ENCODE measurements at regions not wholly inside any gene's neighbourhood (a gene's known extent, or its start where the extent isn't known, plus 50 kb on each side); places are given as distances from the start of the nearest gene placed in this dataset.

DNA sequence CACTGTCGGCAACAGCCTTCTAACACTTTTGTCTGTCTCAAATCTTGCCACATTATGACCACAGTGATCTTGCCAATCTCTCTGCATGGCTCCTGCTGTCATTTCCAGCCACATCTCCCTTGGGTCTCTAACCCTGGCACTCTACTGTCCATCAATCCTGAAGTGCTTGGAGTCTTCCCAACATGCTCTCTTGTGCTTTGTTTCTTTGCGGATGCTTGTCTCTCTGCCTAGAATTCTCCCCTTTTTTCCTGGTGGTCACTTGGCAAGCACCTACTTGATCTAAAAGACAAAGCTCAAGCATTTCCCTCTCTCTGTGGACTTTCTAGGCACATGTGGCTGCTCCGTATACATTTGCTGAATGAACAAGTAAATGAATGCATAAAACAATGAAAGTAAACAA, 290.7 kb upstream of the MAP3K7 start:
- TF ChIP-seq EZH2 (optimal IDR thresholded peaks at IDR 0.05; ENCODE audit: low read depth, low read length) (no peak), CTCF (IDR thresholded peaks at IDR 0.05; ENCODE audit: low read length) (no peak), EZH2phosphoT487 (IDR thresholded peaks at IDR 0.05; ENCODE audit: low read length) (no peak)
- Histone ChIP-seq H3F3A (ENCODE audit: insufficient read depth, low read length) (no peaks in the 10 kb centered on the region), H3K4me3 (ENCODE audit: low read length) (no peak overlapping the region), H3K4me1 (ENCODE audit: low read length) (no peaks in the 10 kb centered on the region), H3K27ac (ENCODE audit: low read length) (no peak overlapping the region), H3K4me2 (ENCODE audit: low read depth, low read length) (no peak overlapping the region), H2AFZ (ENCODE audit: low read length) (no peak overlapping the region), H3K27me3 (replicated peaks; ENCODE audit: insufficient read depth, low read length) (no peaks in the 10 kb centered on the region), H3K9me3 (replicated peaks; ENCODE audit: insufficient read depth, low read length) (no peaks in the 10 kb centered on the region), H4K20me1 (ENCODE audit: insufficient read depth, low read length) (no peaks in the 10 kb centered on the region), H3K9ac (ENCODE audit: low read length) (no peak overlapping the region), H3K36me3 (replicated peaks; ENCODE audit: insufficient read depth, low read length) (no peaks in the 10 kb centered on the region), H3K79me2 (ENCODE audit: low read length) (no peaks in the 10 kb centered on the region), H3K9me2 (replicated peaks; ENCODE audit: insufficient read depth, low read length) (no peaks in the 10 kb centered on the region)
- no peak for DNase-seq

DNA sequence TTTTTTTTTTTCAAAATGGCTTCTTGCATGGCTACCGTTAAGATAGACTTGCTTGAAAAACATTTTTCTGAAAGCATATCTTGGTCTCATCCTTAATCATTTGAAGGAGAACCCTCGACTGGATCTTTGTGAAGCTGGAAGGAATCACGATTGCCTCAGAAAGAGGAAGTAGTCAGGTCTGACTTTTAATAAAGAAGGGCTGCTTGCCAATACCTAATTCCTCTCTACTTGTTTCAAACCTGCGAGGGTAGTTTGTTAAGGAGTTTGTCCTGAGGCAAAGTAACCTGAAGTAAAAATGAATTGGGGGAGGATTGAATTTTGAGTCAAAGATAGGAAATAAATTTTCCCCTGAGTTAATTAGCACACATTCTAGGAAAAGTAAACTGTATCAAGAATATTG, 288.1 kb upstream of the MAP3K7 start:
- Histone ChIP-seq H3K4me3 (ENCODE audit: low read length) (no peak overlapping the region), H2AFZ (ENCODE audit: low read length) (no peak overlapping the region), H3K4me1 (ENCODE audit: low read length) (no peaks in the 10 kb centered on the region), H3K27me3 (replicated peaks; ENCODE audit: insufficient read depth, low read length) (no peaks in the 10 kb centered on the region), H4K20me1 (ENCODE audit: insufficient read depth, low read length) (no peaks in the 10 kb centered on the region), H3K9me3 (replicated peaks; ENCODE audit: insufficient read depth, low read length) (no peaks in the 10 kb centered on the region), H3K9me2 (replicated peaks; ENCODE audit: insufficient read depth, low read length) (no peaks in the 10 kb centered on the region), H3K4me2 (ENCODE audit: low read depth, low read length) (no peak overlapping the region), H3K79me2 (ENCODE audit: low read length) (no peaks in the 10 kb centered on the region), H3K36me3 (replicated peaks; ENCODE audit: insufficient read depth, low read length) (no peaks in the 10 kb centered on the region), H3K27ac (ENCODE audit: low read length) (no peak overlapping the region), H3F3A (ENCODE audit: insufficient read depth, low read length) (no peaks in the 10 kb centered on the region), H3K9ac (ENCODE audit: low read length) (no peak overlapping the region)
- TF ChIP-seq EZH2 (optimal IDR thresholded peaks at IDR 0.05; ENCODE audit: low read depth, low read length) (no peak), EZH2phosphoT487 (IDR thresholded peaks at IDR 0.05; ENCODE audit: low read length) (no peak), CTCF (IDR thresholded peaks at IDR 0.05; ENCODE audit: low read length) (no peak)
- DNase-seq: no peak

- Histone ChIP-seq H3K9me2 (replicated peaks; ENCODE audit: insufficient read depth, low read length) (no peaks in the 10 kb centered on the region), H3F3A (ENCODE audit: insufficient read depth, low read length) (no peaks in the 10 kb centered on the region), H3K4me3 (ENCODE audit: low read length) (no peak overlapping the region), H3K27ac (ENCODE audit: low read length) (no peak overlapping the region), H3K27me3 (replicated peaks; ENCODE audit: insufficient read depth, low read length) (no peaks in the 10 kb centered on the region), H2AFZ (ENCODE audit: low read length) (no peak overlapping the region), H3K79me2 (ENCODE audit: low read length) (no peaks in the 10 kb centered on the region), H3K36me3 (replicated peaks; ENCODE audit: insufficient read depth, low read length) (no peaks in the 10 kb centered on the region), H3K4me1 (ENCODE audit: low read length) (no peaks in the 10 kb centered on the region), H3K9me3 (replicated peaks; ENCODE audit: insufficient read depth, low read length) (no peaks in the 10 kb centered on the region), H3K4me2 (ENCODE audit: low read depth, low read length) (no peak overlapping the region), H4K20me1 (ENCODE audit: insufficient read depth, low read length) (no peaks in the 10 kb centered on the region), H3K9ac (ENCODE audit: low read length) (no peak overlapping the region)
- TF ChIP-seq EZH2 (optimal IDR thresholded peaks at IDR 0.05; ENCODE audit: low read depth, low read length) (no peak), CTCF (IDR thresholded peaks at IDR 0.05; ENCODE audit: low read length) (no peak), EZH2phosphoT487 (IDR thresholded peaks at IDR 0.05; ENCODE audit: low read length) (no peak)
- no peak for DNase-seq
Measured at GRCh38 chr6:90872981-90873380, 286.1 kb upstream of the MAP3K7 start.

All from MM.1S (cell line).